ENCODE measurements at regions not wholly inside any gene's neighbourhood (a gene's known extent, or its start where the extent isn't known, plus 50 kb on each side); places are given as distances from the start of the nearest gene placed in this dataset.

GRCh38 chr7:45235905-45236304 lies 78.3 kb downstream of the RAMP3 start:
- TF ChIP-seq CTCF (IDR thresholded peaks at IDR 0.05): no peak
- TF ChIP-seq EZH2 (IDR thresholded peaks at IDR 0.05): no peak

All from neural progenitor cell (in vitro differentiated cells).